ENCODE measurements at regions not wholly inside any gene's neighbourhood (a gene's known extent, or its start where the extent isn't known, plus 50 kb on each side); places are given as distances from the start of the nearest gene placed in this dataset.

- DNase-seq: no peak
- no peaks in the 10 kb centered on the region for H3K79me2 ChIP-seq (ENCODE audit: insufficient read depth, low read length)
- Mint-ChIP-seq H3K27me3 (ENCODE audit: low read depth in 3 of 3) (peaks cover 0 to 3% (median 0%) of the 10 kb centered on the region in 3 donors), H3K27ac (no peak overlapping the region), H3K36me3 (no peaks in the 10 kb centered on the region), H3K4me3 (no peak overlapping the region), H3K4me1 (no peaks in the 10 kb centered on the region), H3K9me3 (peaks cover 0 to 7% (median 5%) of the 10 kb centered on the region in 7 donors)
- H3K36me3 ChIP-seq (replicated peaks in 1 of 2; ENCODE audit: control insufficient read depth in 1 of 2, insufficient read depth in 2 of 2, low read length in 2 of 2): no peaks in the 10 kb centered on the region
- no peaks in the 10 kb centered on the region for H4K20me1 ChIP-seq (ENCODE audit: insufficient read depth, low read length)
- no peaks in the 10 kb centered on the region for H3K4me1 ChIP-seq (ENCODE audit: control insufficient read depth in 1 of 2, insufficient read depth in 2 of 2, low read length in 2 of 2)
- H3K4me2 ChIP-seq (replicated peaks; ENCODE audit: extremely low read depth, low read length, poor library complexity, severe bottlenecking): no peak overlapping the region
- no peaks in the 10 kb centered on the region for H3K9me3 ChIP-seq (replicated peaks in 1 of 2; ENCODE audit: control insufficient read depth in 1 of 2, insufficient read depth in 1 of 2, low read length in 2 of 2)
- no peak overlapping the region for H2AFZ ChIP-seq (ENCODE audit: insufficient read depth, low read depth, low read length, poor library complexity, severe bottlenecking)
- intact Hi-C loops (cut with micrococcal nuclease): no loop called here
- no peak for TF ChIP-seq CTCF (IDR thresholded peaks at IDR 0.05)
- WGBS (ENCODE audit: insufficient coverage): no CpG with 5 or more reads among the region's 1 CpG
- H3K27ac ChIP-seq (ENCODE audit: low read depth in 1 of 2, low read length in 2 of 2): no peak overlapping the region
- H3K4me3 ChIP-seq (replicated peaks in 1 of 3; ENCODE audit: low read depth in 2 of 3, low read length in 3 of 3): no peak overlapping the region
- H3K9ac ChIP-seq (ENCODE audit: insufficient read depth, low read length, poor library complexity, severe bottlenecking): no peak overlapping the region
- H3K27me3 ChIP-seq (ENCODE audit: control insufficient read depth in 2 of 2, insufficient read depth in 2 of 2, low read length in 2 of 2): no peaks in the 10 kb centered on the region
Observed at GRCh38 chr1:219000005-219000404, 173.7 kb upstream of the LYPLAL1 start.

- no peaks in the 10 kb centered on the region for H3K79me2 ChIP-seq (ENCODE audit: insufficient read depth, low read length)
Observed at GRCh38 chr1:219000631-219001030, 173.0 kb upstream of the LYPLAL1 start.

More at GRCh38 chr1:219000631-219001030, 173.0 kb upstream of the LYPLAL1 start:
- TF ChIP-seq CTCF (IDR thresholded peaks at IDR 0.05): no peak
- no peaks in the 10 kb centered on the region for H3K36me3 ChIP-seq (replicated peaks in 1 of 2; ENCODE audit: control insufficient read depth in 1 of 2, insufficient read depth in 2 of 2, low read length in 2 of 2)
- intact Hi-C loops (cut with micrococcal nuclease): no loop called here
- no peak for DNase-seq
- H3K27me3 ChIP-seq (ENCODE audit: control insufficient read depth in 2 of 2, insufficient read depth in 2 of 2, low read length in 2 of 2): no peaks in the 10 kb centered on the region
- WGBS (ENCODE audit: insufficient coverage): no CpG with 5 or more reads among the region's 1 CpG
- no peak overlapping the region for H3K4me3 Mint-ChIP-seq
- H3K27me3 Mint-ChIP-seq (ENCODE audit: low read depth in 3 of 3): peaks cover 0 to 3% (median 0%) of the 10 kb centered on the region in 3 donors
- no peak overlapping the region for H3K4me3 ChIP-seq (replicated peaks in 1 of 3; ENCODE audit: low read depth in 2 of 3, low read length in 3 of 3)
- H3K36me3 Mint-ChIP-seq: no peaks in the 10 kb centered on the region
- H3K27ac ChIP-seq (ENCODE audit: low read depth in 1 of 2, low read length in 2 of 2): no peak overlapping the region
- no peak overlapping the region for H3K4me2 ChIP-seq (replicated peaks; ENCODE audit: extremely low read depth, low read length, poor library complexity, severe bottlenecking)
- no peaks in the 10 kb centered on the region for H4K20me1 ChIP-seq (ENCODE audit: insufficient read depth, low read length)
- H3K9me3 ChIP-seq (replicated peaks in 1 of 2; ENCODE audit: control insufficient read depth in 1 of 2, insufficient read depth in 1 of 2, low read length in 2 of 2): no peaks in the 10 kb centered on the region
- peaks cover 0 to 12% (median 7%) of the 10 kb centered on the region in 7 donors for H3K9me3 Mint-ChIP-seq
- H2AFZ ChIP-seq (ENCODE audit: insufficient read depth, low read depth, low read length, poor library complexity, severe bottlenecking): no peak overlapping the region
- H3K4me1 Mint-ChIP-seq: no peaks in the 10 kb centered on the region
- H3K9ac ChIP-seq (ENCODE audit: insufficient read depth, low read length, poor library complexity, severe bottlenecking): no peak overlapping the region
- H3K27ac Mint-ChIP-seq: no peak overlapping the region
- H3K4me1 ChIP-seq (ENCODE audit: control insufficient read depth in 1 of 2, insufficient read depth in 2 of 2, low read length in 2 of 2): no peaks in the 10 kb centered on the region
